HepG2 (cell line): ENCODE measurements at regions not wholly inside any gene's neighbourhood (a gene's known extent, or its start where the extent isn't known, plus 50 kb on each side); places are given as distances from the start of the nearest gene placed in this dataset.
A peak's percentile ranks its signal among the peaks of the same experiment; 100 is the strongest.

Experiments
- ATAC-seq: fragments of 200-7000 bp; cut with Tn5 transposase; 3 replicates; pipeline ENCODE4 v1.9.1; 2020; ENCODE audit warnings: mild to moderate bottlenecking, moderate library complexity
- BruUV-seq: library from RNA; stranded (reverse); fragments of 400-500 nt; replicated peaks from 2 replicates; lab custom pipeline; 2021; lab: Mats Ljungman, UMichigan
- CTCF ChIA-PET: fragments of 300-600 bp; formaldehyde crosslinking; extraction: SDS; loops from one replicate; lab custom pipeline; 2021; ENCODE audit warnings: low total read pairs, inconsistent platforms, low intra/inter-chr PET ratio; lab: Yijun Ruan, JAX
- POLR2A ChIA-PET: fragments of 350-600 bp; sonication (Branson Sonifier 250); formaldehyde crosslinking; loops from one replicate; lab custom pipeline; 2020; ENCODE audit warnings: antibody characterized with exemption, inconsistent platforms; lab: Yijun Ruan, JAX
- DNase-seq: peaks from one replicate; pipeline ENCODE4 v3.0.0-alpha.2; 2015; ENCODE audit warnings: low spot score
- FAIRE-seq: peaks from 3 replicates; lab custom pipeline; 2011; peaks lifted over from hg19 to GRCh38; lab: Jason Lieb, UNC
- H2AFZ ChIP-seq: one replicate; pipeline ENCODE4 v1.6.1; 2011; ENCODE audit warnings: low read length, inconsistent platforms
- H3K27ac ChIP-seq: fragments of 300-600 bp; 3 replicates; pipeline ENCODE4 v1.8.0; 2011; ENCODE audit warnings: mixed run types, mild to moderate bottlenecking, mixed read lengths, low read length, inconsistent platforms; ENCODE audit not compliant: insufficient read depth; ENCODE audit errors: extremely low read length
- H3K27me3 ChIP-seq, 2 experiments: fragments of 200-600 bp in 1 of 2; 2 replicates in 1 of 2; 3 replicates in 1 of 2; pipeline versions ENCODE4 v1.6.0 to v1.8.0; 2011; ENCODE audit warnings: low read length in 2 of 2, mild to moderate bottlenecking in 2 of 2, moderate library complexity in 2 of 2, inconsistent platforms in 1 of 2; ENCODE audit not compliant: insufficient read depth in 2 of 2, control insufficient read depth in 1 of 2
- H3K36me3 ChIP-seq, 2 experiments: fragments of 200-600 bp in 1 of 2; replicated peaks in 1 of 2; 2 replicates in 1 of 2; 3 replicates in 1 of 2; pipeline versions ENCODE4 v1.5.1 to v1.8.0; 2011; ENCODE audit warnings: low read length in 2 of 2, inconsistent platforms in 1 of 2; ENCODE audit not compliant: insufficient read depth in 2 of 2, control insufficient read depth in 1 of 2
- H3K4me1 ChIP-seq: 2 replicates; pipeline ENCODE4 v1.5.1; 2012; ENCODE audit warnings: low read length, inconsistent platforms; ENCODE audit not compliant: insufficient read depth
- H3K4me2 ChIP-seq: 2 replicates; pipeline ENCODE4 v1.6.0; 2011; ENCODE audit warnings: low read depth, low read length, inconsistent platforms
- H3K4me3 ChIP-seq, 3 experiments: fragments of 200-600 bp in 1 of 3; sonication (generic), shearing (Covaris generic) in 1 of 3; replicated peaks in 1 of 3; 2 replicates each; pipeline ENCODE4 v1.5.1; 2011 to 2016; ENCODE audit warnings: low read length in 3 of 3, inconsistent platforms in 2 of 3, low read depth in 2 of 3, mild to moderate bottlenecking in 2 of 3, control low read depth in 1 of 3, mixed read lengths in 1 of 3; ENCODE audit not compliant: insufficient read depth in 1 of 3
- H3K79me2 ChIP-seq: one replicate; pipeline ENCODE4 v1.6.1; 2011; ENCODE audit warnings: low read length, inconsistent platforms; ENCODE audit not compliant: insufficient read depth
- H3K9ac ChIP-seq: 2 replicates; pipeline ENCODE4 v1.6.0; 2011; ENCODE audit warnings: mild to moderate bottlenecking, low read depth, low read length, inconsistent platforms; ENCODE audit not compliant: insufficient read depth
- H3K9me3 ChIP-seq: 2 replicates; pipeline ENCODE4 v1.5.1; 2012; ENCODE audit warnings: mild to moderate bottlenecking, low read length
- H4K20me1 ChIP-seq: 2 replicates; pipeline ENCODE4 v1.6.0; 2011; ENCODE audit warnings: inconsistent platforms, mild to moderate bottlenecking, low read length, moderate library complexity; ENCODE audit not compliant: insufficient read depth
- NFE2L2 ChIP-seq: fragments of 150-350 bp; IDR thresholded peaks from 2 replicates; pipeline ENCODE4 v1.6.1; 2014; ENCODE audit warnings: low read length
- PAX8 ChIP-seq: sonication (generic); formaldehyde crosslinking; IDR thresholded peaks from 2 replicates; pipeline ENCODE4 v1.8.0; 2022; ENCODE audit warnings: mild to moderate bottlenecking, missing genetic modification reagents, borderline replicate concordance
- SP1 ChIP-seq, 2 experiments: fragments of 450-650 bp in 1 of 2; sonication (generic) in 1 of 2; formaldehyde crosslinking in 1 of 2; IDR thresholded peaks; 2 replicates each; pipeline versions ENCODE4 v1.4.0 to v1.6.1; 2016 to 2020; ENCODE audit warnings: missing genetic modification reagents in 1 of 2
- ZNF264 ChIP-seq: sonication (generic); formaldehyde crosslinking; IDR thresholded peaks from 2 replicates; pipeline ENCODE4 v1.4.0; 2020; ENCODE audit warnings: missing genetic modification reagents
- ZNF44 ChIP-seq: sonication (generic); formaldehyde crosslinking; IDR thresholded peaks from 2 replicates; pipeline ENCODE4 v1.5.1; 2020; ENCODE audit warnings: mild to moderate bottlenecking, missing genetic modification reagents
- ZNF644 ChIP-seq: IDR thresholded peaks from 2 replicates; pipeline ENCODE4 v1.6.1; 2016; ENCODE audit warnings: low read depth
- WGBS: methylation state at CpG from one replicate; pipeline ENCODE4 v1.1.6; 2017; ENCODE audit warnings: low lambda C conversion rate; 5-methylcytosine and 5-hydroxymethylcytosine counted together
- in situ Hi-C: cut with HindIII; loops from 2 replicates; pipeline ENCODE4 v1.10.0; 2017; ENCODE audit warnings: low pct_unique_long_range_greater_than_20kb; ENCODE audit not compliant: extremely low pct_ligation_motif_present
- intact Hi-C: fragments of 100-400 bp; cut with micrococcal nuclease; formaldehyde crosslinking; loops from one replicate; pipeline ENCODE4 v1.10.0; 2022; ENCODE audit not compliant: unreplicated experiment
- TF ChIP-seq, protein P1 (sequence below): sonication (generic); formaldehyde crosslinking; IDR thresholded peaks from 2 replicates; pipeline ENCODE4 v1.4.0; 2020; ENCODE audit warnings: missing genetic modification reagents, borderline replicate concordance
- TF ChIP-seq, protein P2 (sequence below): sonication (generic); formaldehyde crosslinking; IDR thresholded peaks from 2 replicates; pipeline ENCODE4 v1.4.0; 2020; ENCODE audit warnings: missing genetic modification reagents

DNA sequence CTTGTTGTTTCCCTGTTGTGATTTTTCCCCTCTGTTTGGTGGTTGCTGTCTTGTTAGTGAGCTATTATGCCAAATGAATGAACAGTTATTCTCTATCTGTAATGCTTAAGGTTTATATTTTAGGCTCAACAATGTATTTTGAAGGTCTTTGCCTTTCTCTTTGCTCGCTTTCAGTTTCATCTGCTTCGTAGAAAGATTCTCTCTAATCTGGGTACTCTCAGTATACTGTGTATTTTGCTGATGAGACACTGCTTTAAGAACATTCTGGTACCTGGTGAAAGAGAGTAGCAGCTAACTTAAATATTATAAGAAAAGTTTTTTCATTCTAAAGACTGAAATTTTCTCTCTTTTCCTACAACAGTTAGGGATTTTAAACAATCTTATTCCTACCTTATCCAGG lies 1274.7 kb upstream of the PABPC4L start:
- Histone ChIP-seq H3K4me1 (no peaks in the 10 kb centered on the region), H3K27ac (no peak overlapping the region), H3K36me3 (no peaks in the 10 kb centered on the region), H3K9ac (no peak overlapping the region), H3K4me3 (no peak overlapping the region), H4K20me1 (no peaks in the 10 kb centered on the region), H3K27me3 (no peaks in the 10 kb centered on the region), H3K9me3 (no peaks in the 10 kb centered on the region), H3K79me2 (no peaks in the 10 kb centered on the region), H2AFZ (peak overlapping the region; percentile 50), H3K4me2 (no peak overlapping the region)
- POLR2A ChIA-PET, result no interaction called here
- TF ChIP-seq PAX8 (CRISPR knock-in tag), result no peak
- TF ChIP-seq ZNF264 (CRISPR knock-in tag), result no peak
- in situ Hi-C loops, result no loop called here
- intact Hi-C loops, result no loop called here
- WGBS, result 0% methylated on average over 2 of the region's 2 CpGs
- CTCF ChIA-PET, result no interaction called here
- ATAC-seq (no peak), DNase-seq (no peak), FAIRE-seq (no peak)
- BruUV-seq, result no TSS peak

DNA sequence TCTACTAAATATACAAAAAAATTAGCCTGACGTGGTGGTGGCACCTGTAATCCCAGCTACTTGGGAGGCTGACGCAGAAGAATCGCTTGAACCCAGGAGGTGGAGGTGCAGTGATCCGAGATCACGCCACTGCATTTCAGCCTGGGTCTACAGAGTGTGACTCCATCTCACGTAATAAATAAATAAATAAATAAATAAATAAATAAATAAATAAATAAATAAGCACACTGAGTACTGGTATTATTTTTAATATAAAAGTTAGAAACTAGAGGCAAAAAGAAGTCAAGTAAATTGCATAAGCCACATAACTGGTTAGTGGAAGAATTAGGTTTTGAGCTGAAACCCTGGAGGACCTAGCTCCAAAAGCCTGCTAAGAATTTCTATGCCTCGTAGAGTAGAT lies 1262.7 kb upstream of the PABPC4L start:
- H3K4me2 ChIP-seq, result no peak overlapping the region
- H3K4me3 ChIP-seq, result no peak overlapping the region
- H3K4me1 ChIP-seq, result no peaks in the 10 kb centered on the region
- H3K36me3 ChIP-seq, result no peaks in the 10 kb centered on the region
- no peaks in the 10 kb centered on the region for H3K9me3 ChIP-seq
- ChIA-PET CTCF (no interaction called here), POLR2A (no interaction called here)
- DNase-seq, result no peak
- 12% methylated on average over 7 of the region's 7 CpGs for WGBS
- BruUV-seq, result no TSS peak
- no peak overlapping the region for H3K27ac ChIP-seq
- TF ChIP-seq ZNF644 (CRISPR knock-in tag) (no peak), SP1 (IDR thresholded peaks at IDR 0.05) (no peak), SP1 (CRISPR knock-in tag; IDR thresholded peaks at IDR 0.05) (no peak), ZNF44 (CRISPR knock-in tag) (no peak), NFE2L2 (no peak)
- TF ChIP-seq, protein P1, sequence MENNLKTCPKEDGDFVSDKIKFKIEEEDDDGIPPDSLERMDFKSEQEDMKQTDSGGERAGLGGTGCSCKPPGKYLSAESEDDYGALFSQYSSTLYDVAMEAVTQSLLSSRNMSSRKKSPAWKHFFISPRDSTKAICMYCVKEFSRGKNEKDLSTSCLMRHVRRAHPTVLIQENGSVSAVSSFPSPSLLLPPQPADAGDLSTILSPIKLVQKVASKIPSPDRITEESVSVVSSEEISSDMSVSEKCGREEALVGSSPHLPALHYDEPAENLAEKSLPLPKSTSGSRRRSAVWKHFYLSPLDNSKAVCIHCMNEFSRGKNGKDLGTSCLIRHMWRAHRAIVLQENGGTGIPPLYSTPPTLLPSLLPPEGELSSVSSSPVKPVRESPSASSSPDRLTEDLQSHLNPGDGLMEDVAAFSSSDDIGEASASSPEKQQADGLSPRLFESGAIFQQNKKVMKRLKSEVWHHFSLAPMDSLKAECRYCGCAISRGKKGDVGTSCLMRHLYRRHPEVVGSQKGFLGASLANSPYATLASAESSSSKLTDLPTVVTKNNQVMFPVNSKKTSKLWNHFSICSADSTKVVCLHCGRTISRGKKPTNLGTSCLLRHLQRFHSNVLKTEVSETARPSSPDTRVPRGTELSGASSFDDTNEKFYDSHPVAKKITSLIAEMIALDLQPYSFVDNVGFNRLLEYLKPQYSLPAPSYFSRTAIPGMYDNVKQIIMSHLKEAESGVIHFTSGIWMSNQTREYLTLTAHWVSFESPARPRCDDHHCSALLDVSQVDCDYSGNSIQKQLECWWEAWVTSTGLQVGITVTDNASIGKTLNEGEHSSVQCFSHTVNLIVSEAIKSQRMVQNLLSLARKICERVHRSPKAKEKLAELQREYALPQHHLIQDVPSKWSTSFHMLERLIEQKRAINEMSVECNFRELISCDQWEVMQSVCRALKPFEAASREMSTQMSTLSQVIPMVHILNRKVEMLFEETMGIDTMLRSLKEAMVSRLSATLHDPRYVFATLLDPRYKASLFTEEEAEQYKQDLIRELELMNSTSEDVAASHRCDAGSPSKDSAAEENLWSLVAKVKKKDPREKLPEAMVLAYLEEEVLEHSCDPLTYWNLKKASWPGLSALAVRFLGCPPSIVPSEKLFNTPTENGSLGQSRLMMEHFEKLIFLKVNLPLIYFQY (CRISPR knock-in tag), result no peak
- TF ChIP-seq, protein P2, sequence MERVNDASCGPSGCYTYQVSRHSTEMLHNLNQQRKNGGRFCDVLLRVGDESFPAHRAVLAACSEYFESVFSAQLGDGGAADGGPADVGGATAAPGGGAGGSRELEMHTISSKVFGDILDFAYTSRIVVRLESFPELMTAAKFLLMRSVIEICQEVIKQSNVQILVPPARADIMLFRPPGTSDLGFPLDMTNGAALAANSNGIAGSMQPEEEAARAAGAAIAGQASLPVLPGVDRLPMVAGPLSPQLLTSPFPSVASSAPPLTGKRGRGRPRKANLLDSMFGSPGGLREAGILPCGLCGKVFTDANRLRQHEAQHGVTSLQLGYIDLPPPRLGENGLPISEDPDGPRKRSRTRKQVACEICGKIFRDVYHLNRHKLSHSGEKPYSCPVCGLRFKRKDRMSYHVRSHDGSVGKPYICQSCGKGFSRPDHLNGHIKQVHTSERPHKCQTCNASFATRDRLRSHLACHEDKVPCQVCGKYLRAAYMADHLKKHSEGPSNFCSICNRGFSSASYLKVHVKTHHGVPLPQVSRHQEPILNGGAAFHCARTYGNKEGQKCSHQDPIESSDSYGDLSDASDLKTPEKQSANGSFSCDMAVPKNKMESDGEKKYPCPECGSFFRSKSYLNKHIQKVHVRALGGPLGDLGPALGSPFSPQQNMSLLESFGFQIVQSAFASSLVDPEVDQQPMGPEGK (CRISPR knock-in tag), result no peak
- no peak overlapping the region for H2AFZ ChIP-seq
- no peak for FAIRE-seq
- in situ Hi-C loops, result no loop called here
- no peaks in the 10 kb centered on the region for H3K27me3 ChIP-seq
- H3K9ac ChIP-seq, result no peak overlapping the region
- intact Hi-C loops, result no loop called here
- H3K79me2 ChIP-seq, result no peaks in the 10 kb centered on the region
- no peaks in the 10 kb centered on the region for H4K20me1 ChIP-seq
- ATAC-seq, result no peak
